HG02981 (cell line): ENCODE measurements at regions not wholly inside any gene's neighbourhood (a gene's known extent, or its start where the extent isn't known, plus 50 kb on each side); places are given as distances from the start of the nearest gene placed in this dataset.
"Not testable (repeated sequence)": the region's sequence is repeated elsewhere in the genome, so short reads cannot be mapped to it uniquely, and the experiment has no call there.

Experiments
- ATAC-seq: cut with Tn5 transposase; IDR thresholded peaks from one replicate; pipeline ENCODE4 v1.9.1; 2021; ENCODE audit warnings: mild to moderate bottlenecking, moderate library complexity; ENCODE audit not compliant: unreplicated experiment

DNA sequence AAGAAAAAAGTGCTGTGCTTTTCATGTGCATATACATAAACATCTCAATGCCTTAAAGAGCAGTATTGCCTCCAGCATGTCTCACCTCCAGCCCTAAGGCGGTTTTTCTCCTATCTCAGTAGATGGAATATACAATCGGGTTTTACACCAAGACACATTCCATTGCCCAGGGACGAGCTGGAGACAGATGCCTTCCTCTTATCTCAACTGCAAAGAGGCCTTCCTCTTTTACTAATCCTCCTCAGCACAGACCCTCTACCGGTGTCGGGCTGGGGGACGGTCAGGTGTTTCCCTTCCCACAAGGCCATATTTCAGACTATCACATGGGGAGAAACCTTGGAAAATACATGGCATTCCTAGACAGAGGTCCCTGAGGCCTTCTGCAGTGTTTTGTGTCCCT, 385.3 kb downstream of the AMY1C start:
- not testable (repeated sequence) for ATAC-seq

DNA sequence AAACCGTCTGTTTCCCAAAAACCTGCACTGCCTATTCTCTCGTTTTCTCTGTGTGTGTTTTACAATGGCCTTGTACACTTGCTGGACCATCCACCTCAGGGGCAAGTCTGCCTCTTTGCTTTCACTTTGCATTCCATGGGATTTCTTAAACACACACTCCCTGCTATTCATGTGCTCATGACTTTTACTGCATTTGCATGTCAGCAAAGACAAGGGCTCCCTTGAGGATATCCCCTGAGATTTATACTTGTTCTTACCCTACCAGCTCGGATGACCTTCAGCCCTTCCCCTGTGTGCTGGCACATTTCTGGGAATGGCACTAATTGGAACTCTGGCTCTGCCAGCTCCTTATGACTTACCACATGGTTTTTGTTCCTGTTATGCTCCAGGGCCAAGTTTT, 386.9 kb downstream of the AMY1C start:
- no peak for ATAC-seq

DNA sequence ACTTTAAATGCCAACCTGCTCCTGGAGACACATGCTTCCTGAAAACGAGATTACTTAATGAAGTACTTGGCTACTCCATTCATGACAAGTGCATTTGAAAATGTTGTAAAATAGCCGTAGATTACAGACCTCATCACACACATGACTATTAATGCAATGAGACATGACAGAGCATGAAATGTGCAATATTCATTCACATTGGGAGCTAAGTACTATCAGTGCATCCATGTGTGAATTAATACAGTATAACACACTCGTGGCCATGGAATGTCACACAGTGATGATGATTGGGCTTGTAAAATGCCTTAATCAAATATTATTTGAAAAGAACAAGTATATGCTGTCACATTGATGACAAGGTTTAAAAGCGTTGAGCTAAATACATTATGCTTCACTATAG, 407.0 kb downstream of the AMY1C start:
- ATAC-seq: no peak

DNA sequence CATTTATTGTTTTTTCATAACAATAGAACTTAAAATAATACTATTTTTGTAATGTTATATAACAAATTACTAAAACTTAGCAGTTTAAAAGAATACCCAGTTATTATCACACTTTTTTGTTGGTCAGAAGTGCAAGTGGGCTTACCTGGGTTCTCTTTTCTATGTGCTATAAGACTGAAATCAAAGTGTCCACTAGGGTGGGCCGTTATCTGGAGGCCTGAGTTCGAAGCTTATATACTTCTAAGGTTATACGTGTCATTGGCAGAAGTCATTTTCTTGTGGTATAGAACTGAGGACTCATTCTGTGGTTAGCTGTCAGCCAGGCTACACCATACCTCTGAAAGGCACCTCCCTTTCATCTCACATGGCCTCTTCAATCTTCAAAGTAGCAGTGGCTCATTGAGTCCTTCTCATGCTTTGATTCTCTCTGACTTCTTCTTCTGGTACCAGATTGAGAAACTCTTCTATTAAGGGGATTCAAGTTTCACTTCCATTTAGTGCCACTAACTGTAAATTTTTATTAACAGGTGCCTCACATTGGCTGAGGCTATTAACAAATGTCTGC, 414.3 kb downstream of the AMY1C start:
- ATAC-seq: no peak

DNA sequence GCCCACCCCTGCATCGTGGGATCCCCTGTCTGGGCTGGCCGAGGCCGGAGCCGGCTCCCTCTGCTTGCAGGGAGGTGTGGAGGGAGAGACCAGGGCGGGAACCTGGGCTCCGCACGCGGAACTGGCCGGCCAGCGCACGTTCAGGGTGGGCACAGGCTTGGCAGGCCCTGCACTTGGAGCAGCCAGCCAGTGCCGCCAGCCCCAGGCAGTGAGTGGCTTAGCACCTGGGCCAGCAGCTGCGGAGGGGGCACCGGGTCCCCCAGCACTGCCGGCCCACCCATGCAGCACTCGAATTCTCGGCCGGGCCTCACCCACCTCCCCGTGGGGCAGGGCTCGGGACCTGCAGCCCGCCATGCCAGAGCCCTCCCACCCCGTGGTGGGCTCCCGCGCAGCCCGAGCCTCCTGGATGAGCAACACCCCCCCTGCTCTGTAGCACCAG, 422.6 kb downstream of the AMY1C start:
- ATAC-seq: no peak

DNA sequence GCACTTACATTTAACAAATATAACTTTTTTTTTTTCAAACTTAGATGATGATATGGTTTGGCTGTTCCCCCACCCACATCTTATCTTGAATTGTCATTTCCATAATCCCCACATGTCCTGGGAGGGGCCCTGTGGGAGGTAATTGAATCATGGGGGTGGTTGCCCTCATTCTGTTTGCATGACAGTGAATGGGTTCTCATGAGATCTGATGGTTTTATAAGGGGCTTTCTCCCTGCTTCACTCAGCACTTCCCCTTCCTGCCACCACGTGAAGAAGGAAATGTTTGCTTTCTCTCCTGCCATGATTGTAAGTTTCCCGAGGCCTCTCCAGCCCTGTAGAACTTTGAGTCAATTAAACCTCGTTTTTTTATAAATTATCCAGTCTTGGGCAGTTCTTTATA, 432.6 kb downstream of the AMY1C start:
- ATAC-seq: no peak

DNA sequence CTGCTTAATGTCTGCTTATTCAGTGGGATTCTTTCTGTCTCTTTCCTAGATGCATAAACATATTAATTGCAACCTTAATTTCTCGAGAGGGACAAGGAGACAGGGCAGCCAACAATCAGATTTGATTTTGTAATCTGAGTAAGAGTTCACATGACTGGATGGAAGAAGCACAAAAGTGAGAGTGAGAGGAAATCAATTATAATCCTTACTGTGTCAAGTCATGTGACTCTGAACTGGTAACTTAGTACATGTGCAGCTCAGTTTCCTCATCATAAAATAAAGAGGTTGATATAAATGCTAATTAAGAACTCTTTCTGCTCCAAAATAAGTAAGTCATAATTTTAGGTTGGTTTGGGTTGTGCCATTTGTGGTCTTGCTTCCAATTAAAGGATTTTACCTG, 439.5 kb downstream of the AMY1C start:
- no peak for ATAC-seq

DNA sequence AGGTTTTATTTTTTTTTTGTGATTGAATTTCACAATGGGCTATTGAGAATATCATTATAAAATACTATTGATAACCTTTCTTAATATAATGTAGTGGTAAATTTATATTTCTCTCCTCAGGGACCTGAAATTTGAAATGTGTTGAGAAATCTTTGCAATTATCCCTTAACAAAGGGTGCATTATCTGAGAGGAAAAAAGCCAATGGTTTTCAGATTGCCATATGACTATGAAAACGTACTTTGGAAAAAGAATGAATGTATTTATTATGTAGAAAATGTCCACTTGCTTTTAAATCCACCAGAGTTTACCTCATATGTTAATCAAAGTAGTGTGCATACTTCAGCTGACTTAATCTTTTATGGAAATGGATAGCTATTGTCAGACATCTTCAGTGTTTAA, 441.1 kb downstream of the AMY1C start:
- no peak for ATAC-seq

DNA sequence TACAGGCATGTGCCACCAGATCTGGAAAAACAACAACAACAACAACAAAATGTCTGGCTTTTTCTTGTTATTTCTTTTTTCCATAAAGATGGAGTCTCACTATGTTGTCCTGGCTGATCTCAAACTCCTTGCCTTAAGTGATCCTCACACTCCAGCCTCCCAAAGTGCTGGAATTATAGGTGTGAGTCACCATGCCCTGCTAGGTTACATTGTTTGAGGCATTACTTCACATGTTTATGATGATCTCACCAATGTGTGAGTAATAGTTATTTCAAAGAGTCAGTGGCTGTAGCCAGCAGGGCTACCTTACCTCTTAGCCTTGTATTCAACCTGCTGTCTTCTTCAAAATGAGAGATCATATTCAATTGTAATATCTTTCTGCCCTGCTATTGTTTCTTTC, 445.7 kb downstream of the AMY1C start:
- no peak for ATAC-seq

DNA sequence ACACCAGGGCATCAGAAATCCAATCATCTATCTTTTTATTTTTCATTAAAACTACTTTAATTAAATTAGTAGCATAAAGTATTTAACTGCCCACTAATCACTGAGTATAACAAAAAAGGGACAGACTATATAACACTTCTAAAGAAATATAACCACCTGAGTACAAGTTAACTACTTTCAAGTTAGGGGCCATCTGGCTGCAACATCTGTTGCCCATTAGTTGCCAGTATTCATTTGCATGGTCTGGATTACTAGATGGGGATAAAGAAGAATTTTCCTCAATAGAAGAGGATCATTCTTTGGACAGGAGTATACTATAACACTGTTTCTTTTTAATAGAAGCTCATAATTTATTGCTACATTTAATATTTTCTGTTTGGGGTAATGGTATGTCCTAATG, 446.4 kb downstream of the AMY1C start:
- no peak for ATAC-seq

DNA sequence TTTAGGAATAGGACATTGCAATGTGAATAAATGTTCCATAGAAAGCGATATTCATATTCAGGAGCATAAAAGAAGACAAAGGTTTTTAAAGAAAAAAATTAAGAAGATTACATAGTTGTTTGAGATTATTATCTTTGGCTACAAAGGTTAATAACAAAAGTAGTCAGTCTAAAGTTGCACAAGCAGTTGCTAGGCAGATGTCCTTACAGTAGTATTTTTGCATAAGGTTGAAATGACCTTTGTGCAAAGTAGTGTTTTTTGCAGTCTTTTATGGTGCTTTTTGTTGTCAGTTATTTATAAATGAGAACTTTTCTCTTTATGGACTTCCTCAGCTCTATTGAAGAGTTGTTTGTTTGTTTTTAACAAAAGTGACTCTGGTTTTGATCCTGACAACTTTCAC, 447.8 kb downstream of the AMY1C start:
- ATAC-seq: no peak

DNA sequence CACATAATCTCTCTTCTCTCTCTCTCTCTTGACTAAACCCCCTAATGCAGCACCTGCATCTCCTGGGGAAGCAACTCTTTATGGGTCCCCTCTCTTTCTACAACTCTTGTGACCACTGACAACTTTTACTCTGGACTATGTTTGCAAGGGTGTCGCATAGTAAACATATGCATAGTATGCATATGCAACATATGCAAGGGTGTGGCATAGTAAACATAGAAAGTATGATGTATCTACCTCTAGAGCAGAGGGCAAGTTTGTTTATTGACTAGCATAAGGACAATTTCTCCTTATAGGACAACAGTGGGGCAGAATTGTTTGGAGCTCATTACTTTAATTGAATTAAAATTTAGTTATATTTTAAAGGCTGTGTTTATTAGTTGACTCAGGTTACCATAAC, 462.5 kb downstream of the AMY1C start:
- no peak for ATAC-seq

DNA sequence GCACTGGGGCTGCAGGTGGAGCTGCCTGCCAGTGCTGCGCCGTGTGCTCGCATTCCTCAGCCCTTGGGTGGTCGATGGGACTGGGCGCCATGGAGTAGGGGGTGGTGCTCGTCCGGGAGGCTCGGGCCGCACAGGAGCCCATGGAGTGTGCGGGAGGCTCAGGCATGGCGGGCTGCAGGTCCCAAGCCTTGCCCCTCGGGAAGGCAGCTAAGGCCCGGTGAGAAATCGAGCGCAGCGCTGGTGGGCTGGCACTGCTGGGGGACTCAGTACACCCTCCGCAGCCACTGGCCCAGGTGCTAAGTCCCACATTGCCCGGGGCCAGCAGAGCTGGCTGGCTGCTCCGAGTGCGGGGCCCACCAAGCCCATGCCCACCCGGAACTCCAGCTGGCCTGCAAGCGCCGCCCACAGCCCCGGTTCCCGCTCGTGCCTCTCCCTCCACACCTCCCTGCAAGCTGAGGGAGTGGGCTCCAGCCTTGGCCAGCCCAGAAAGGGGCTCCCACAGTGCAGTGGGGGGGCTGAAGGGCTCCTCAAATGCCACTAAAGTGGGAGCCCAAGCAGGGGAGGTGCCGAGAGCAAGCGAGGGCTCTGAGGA, 467.8 kb downstream of the AMY1C start:
- not testable (repeated sequence) for ATAC-seq

DNA sequence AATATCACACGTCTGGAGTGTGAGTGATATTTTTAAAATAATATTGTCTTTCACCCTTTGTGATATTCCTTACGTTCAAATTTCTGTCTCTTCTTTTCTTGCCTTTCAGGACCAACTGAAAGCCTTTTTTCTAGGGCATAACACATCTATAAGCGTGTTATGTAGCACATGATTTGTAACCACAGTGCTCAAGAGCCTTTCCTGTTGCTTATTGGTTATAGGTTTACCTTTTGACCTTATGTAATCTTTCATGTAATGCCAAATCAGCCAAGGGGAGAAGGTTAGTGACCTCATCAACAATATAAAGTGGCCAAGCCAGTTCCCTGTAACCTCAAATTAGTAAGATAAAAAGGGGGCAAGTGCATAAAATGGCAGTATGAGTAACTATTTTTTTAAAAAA, 480.2 kb downstream of the AMY1C start:
- no peak for ATAC-seq

DNA sequence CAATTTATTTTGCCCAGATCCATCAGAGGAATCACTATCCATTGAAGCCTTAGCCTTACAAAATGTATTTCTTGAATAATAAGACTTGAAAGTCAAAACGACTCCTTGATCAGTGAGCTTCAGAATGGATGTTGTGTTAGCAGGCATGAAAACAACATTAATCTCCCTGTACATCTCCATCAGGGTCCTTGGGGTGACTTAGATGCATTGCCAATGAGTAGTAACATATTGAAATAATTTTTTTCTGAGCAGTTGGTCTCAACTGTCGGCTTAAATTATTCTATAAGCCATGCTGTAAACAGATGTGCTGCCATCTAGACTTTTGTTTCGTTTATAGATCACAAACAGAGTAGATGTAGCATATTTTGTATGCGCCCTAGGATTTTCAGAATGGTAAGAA, 482.0 kb downstream of the AMY1C start:
- ATAC-seq: no peak

DNA sequence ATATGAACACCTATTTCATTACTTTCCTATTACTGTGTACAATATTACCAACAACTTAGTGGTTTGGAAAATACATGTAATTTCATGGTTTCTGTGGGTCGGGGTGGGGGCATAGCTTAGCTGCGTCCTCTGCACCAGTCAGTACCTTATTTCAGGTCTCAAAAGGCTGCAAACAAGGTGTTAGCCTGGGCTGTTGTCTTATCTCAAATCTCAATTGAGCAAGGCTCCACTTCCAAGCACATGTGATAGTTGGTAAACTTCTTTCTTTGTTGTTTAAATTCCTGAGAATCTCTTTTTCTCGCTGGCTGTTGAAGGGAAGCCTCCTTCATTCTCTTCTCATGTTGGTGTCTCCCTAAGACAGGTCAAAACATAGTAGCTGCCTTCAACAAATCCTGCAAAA, 485.4 kb downstream of the AMY1C start:
- ATAC-seq: no peak

DNA sequence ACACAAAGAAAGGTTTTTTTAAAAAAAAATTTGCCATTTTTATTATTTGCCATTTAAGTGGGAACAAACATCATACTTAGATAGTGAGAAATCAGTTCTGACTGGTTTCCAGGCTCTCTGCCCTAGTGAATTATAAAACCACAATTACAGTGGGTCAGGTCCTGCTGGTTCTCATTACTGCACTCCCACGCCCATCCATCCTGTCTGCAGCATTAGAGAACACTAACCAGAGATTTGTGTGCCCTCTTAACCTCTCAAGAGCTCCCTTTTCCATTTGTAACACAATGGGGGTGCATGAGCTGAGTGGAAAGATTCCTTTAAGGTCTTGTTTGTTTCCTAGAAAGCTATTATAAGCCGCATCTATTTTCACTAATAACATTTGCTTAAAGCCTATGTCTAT, 489.3 kb downstream of the AMY1C start:
- ATAC-seq: no peak

DNA sequence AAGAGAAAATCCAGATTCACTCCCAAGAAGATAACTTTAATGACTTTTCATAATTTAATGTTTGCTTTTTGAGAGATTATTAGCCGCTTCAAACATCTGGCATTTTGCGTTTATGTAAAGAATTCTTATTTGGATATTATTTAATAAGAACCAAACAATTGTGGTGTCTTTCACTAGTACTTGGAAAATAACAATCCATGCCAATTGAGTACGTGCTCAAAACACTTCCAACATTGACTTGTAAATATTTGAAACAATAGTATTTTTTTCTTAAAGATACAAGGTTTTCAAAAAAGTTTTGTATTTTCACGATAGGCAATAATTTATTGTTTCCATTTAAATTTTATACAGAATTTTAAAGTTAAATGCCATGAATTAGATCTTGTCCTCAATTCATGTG, 498.7 kb downstream of the AMY1C start:
- ATAC-seq: no peak

DNA sequence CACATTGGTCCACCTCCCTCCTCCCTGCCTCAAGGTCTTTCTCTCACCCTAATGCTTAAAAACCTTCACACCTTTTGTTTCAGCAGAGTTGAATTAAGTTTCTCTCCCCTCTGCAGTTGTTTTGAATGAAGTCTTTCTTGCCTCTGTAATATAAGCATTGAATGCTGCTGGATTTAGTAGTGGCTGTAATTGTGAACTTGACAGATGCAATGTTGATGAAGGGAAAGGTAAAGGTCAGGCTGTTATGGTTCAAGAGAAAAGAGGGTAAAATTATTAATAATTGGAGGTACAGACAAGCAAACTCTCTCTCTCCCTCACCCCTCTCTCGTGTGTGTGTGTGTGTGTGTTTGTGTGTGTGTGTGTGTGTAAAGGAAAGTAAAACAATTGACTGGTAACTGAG, 509.8 kb downstream of the AMY1C start:
- ATAC-seq: no peak

DNA sequence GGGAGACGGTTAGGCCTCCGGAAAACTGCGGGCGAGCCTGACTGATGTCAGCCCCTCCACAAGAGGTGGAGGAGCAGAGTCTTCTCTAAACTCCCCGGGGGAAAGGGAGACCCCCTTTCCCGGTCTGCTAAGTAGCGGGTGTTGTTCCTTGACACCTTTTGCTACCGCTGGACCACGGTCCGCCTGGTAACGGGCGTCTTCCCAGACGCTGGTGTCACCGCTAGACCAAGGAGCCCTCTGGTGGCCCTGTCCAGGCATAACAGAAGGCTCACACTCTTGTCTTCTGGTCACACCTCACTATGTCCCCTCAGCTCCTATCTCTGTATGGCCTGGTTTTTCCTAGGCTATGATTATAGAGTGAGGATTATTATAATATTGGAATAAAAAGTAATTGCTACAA, 513.4 kb downstream of the AMY1C start:
- not testable (repeated sequence) for ATAC-seq

DNA sequence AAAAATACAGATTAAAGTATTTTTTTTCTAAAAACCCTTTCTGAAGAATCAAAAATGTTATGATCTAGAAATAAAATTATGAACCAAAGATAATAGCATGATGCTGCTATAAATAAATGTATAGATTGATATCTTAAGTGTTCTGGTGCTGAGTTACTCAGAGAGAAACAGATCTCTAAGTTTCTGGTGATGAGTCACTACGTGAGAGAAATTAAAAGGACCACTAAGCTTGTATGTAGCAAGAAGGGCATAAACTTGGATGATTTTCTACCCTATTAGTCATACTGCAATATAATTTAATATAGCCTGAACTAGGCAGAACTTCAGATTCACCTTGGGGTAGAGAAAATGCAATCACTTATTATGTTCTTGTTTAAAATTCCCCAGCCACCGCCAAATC, 514.8 kb downstream of the AMY1C start:
- ATAC-seq: no peak

DNA sequence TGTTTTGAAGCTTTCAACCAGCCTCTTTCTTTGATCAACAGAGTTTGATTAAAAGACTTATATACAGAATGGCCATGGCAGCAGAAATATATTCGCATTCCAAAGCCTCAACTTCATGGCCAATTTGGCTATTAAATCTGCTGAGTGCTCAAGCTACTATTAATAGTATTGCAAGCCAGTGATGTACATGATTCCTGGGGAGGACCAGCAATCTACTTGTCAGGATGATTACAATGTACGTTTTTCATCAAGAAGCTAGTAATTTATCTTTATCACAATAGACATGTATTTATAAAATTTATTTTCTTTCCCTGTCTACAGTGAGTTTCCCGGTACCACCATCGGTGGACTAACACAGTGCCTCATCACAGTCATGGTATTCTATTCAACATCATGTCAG, 515.5 kb downstream of the AMY1C start:
- no peak for ATAC-seq

DNA sequence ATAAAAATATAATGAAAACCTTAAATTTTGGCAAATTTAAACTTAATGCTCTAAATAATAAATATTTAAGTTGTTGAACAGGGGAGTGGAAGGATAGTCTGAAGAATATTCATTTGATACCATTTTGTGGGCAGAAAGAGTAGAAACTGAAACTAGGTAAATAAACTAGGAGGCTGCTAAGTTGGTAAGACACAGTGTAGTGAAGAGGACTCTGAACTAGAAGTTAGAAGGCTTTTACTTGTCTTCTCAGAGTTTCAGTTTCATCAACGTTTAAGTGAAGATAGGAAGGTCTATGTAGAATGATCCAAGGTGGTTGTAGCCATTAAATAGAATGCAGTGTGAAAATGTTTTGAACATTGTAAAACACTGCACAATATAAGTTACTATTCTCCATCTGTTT, 516.9 kb downstream of the AMY1C start:
- peak; percentile 64 for ATAC-seq
